DOHH2 (cell line): ENCODE measurements at regions not wholly inside any gene's neighbourhood (a gene's known extent, or its start where the extent isn't known, plus 50 kb on each side); places are given as distances from the start of the nearest gene placed in this dataset.

Experiments
- CTCF ChIP-seq: fragments of 200-600 bp; sonication (generic); IDR thresholded peaks from one replicate; pipeline ENCODE4 v1.5.1; 2014; ENCODE audit warnings: antibody characterized with exemption, mild to moderate bottlenecking, low read depth, low read length; ENCODE audit not compliant: poor library complexity, severe bottlenecking
- EZH2phosphoT487 ChIP-seq: fragments of 200-600 bp; sonication (generic); IDR thresholded peaks from 2 replicates; pipeline ENCODE4 v1.6.1; 2017; ENCODE audit warnings: borderline replicate concordance, mild to moderate bottlenecking, antibody characterized with exemption, low read length, moderate library complexity, mixed read lengths

- TF ChIP-seq CTCF (no peak), EZH2phosphoT487 (no peak)
Measured at GRCh38 chr1:238648751-238649150, 737.6 kb upstream of the CHRM3 start.
